Right lobe of liver (tissue), 4 donors: ENCODE measurements at regions not wholly inside any gene's neighbourhood (a gene's known extent, or its start where the extent isn't known, plus 50 kb on each side); places are given as distances from the start of the nearest gene placed in this dataset.

Experiments
- CTCF ChIP-seq, 4 donors: fragments of 200-600 bp in 3 of 4; fragments of 450-650 bp in 1 of 4; IDR thresholded peaks; one replicate each; pipeline versions ENCODE4 v1.5.1 to v1.8.0; 2016 to 2022; ENCODE audit warnings: antibody characterized with exemption in 4 of 4, mild to moderate bottlenecking in 2 of 4
- POLR2A ChIP-seq: fragments of 450-650 bp; IDR thresholded peaks from one replicate; pipeline ENCODE4 v1.6.1; 2017; ENCODE audit warnings: antibody characterized with exemption, mild to moderate bottlenecking
- donor health status: DM: no; HTN: no; CAD: no.
- donor health status: DM: no; HTN: no; CAD: no.
- donor health status: DM: no; HTN: yes; CAD: no.

- TF ChIP-seq POLR2A (no peak), CTCF (IDR thresholded peaks at IDR 0.05) (no peak)
These were observed 549.5 kb downstream of the SLITRK1 start for GRCh38 chr13:83332751-83333150.
